PC-3 (cell line): ENCODE measurements at regions not wholly inside any gene's neighbourhood (a gene's known extent, or its start where the extent isn't known, plus 50 kb on each side); places are given as distances from the start of the nearest gene placed in this dataset.

Experiments
- ATAC-seq: fragments of 200-7000 bp; cut with Tn5 transposase; 2 replicates; pipeline ENCODE4 v1.9.1; 2020; ENCODE audit warnings: mild to moderate bottlenecking, moderate library complexity
- BruUV-seq: library from RNA; stranded (reverse); fragments of 400-500 nt; replicated peaks from 2 replicates; lab custom pipeline; 2021; lab: Mats Ljungman, UMichigan
- CTCF ChIA-PET: fragments of 300-600 bp; sonication (Branson Sonifier 250); formaldehyde crosslinking; loops from one replicate; lab custom pipeline; 2022; ENCODE audit warnings: antibody characterized with exemption; lab: Charles Lee
- POLR2A ChIA-PET: fragments of 300-600 bp; sonication (Branson Sonifier 250); formaldehyde crosslinking; loops from one replicate; lab custom pipeline; 2022; ENCODE audit warnings: antibody characterized with exemption; ENCODE audit not compliant: unreplicated experiment; lab: Charles Lee
- DNase-seq: peaks from one replicate; pipeline ENCODE4 v3.0.0-alpha.2; 2015
- H2AFZ ChIP-seq: fragments of 300-600 bp; sonication (generic); 2 replicates; pipeline ENCODE4 v1.6.0; 2016; ENCODE audit warnings: antibody characterized with exemption, low read length
- H3F3A ChIP-seq: fragments of 300-600 bp; sonication (generic); one replicate; pipeline ENCODE4 v1.6.0; 2017; ENCODE audit warnings: antibody characterized with exemption, low read length, control low read depth, mild to moderate bottlenecking; ENCODE audit not compliant: unreplicated experiment
- H3K27ac ChIP-seq: fragments of 300-600 bp; sonication (generic); 2 replicates; pipeline ENCODE4 v1.5.1; 2016; ENCODE audit warnings: mild to moderate bottlenecking, low read length
- H3K27me3 ChIP-seq: fragments of 300-600 bp; sonication (generic); 2 replicates; pipeline ENCODE4 v1.6.1; 2016; ENCODE audit warnings: low read length, mixed read lengths
- H3K36me3 ChIP-seq: fragments of 300-600 bp; sonication (generic); 2 replicates; pipeline ENCODE4 v1.6.1; 2016; ENCODE audit warnings: low read depth, mixed run types, low read length, mixed read lengths
- H3K4me1 ChIP-seq: fragments of 300-600 bp; sonication (generic); 2 replicates; pipeline ENCODE4 v1.5.1; 2016; ENCODE audit warnings: low read length; ENCODE audit not compliant: insufficient read depth
- H3K4me2 ChIP-seq: fragments of 300-600 bp; sonication (generic); 2 replicates; pipeline ENCODE4 v1.6.0; 2016; ENCODE audit warnings: low read length
- H3K4me3 ChIP-seq: fragments of 300-600 bp; sonication (generic); 2 replicates; pipeline ENCODE4 v1.5.1; 2016; ENCODE audit warnings: mild to moderate bottlenecking, low read length, mixed read lengths
- H3K79me2 ChIP-seq: fragments of 300-600 bp; sonication (generic); 2 replicates; pipeline ENCODE4 v1.6.1; 2017; ENCODE audit warnings: low read length, mixed read lengths
- H3K9ac ChIP-seq: fragments of 300-600 bp; sonication (generic); 2 replicates; pipeline ENCODE4 v1.6.0; 2016; ENCODE audit warnings: mild to moderate bottlenecking, low read length
- H3K9me2 ChIP-seq: fragments of 300-600 bp; sonication (generic); replicated peaks from 2 replicates; pipeline ENCODE4 v1.6.1; 2016; ENCODE audit warnings: mixed run types, low read length, mixed read lengths
- H3K9me3 ChIP-seq: fragments of 300-600 bp; sonication (generic); 2 replicates; pipeline ENCODE4 v1.6.1; 2016; ENCODE audit warnings: low read length, mixed read lengths
- H4K20me1 ChIP-seq: fragments of 300-600 bp; sonication (generic); 2 replicates; pipeline ENCODE4 v1.6.1; 2016; ENCODE audit warnings: low read length, mixed read lengths
- EZH2 ChIP-seq: fragments of 300-600 bp; sonication (generic); IDR thresholded peaks from one replicate; pipeline ENCODE4 v1.6.1; 2017; ENCODE audit warnings: antibody characterized with exemption, mild to moderate bottlenecking, low read length; ENCODE audit not compliant: unreplicated experiment
- EZH2phosphoT487 ChIP-seq: fragments of 300-600 bp; sonication (generic); IDR thresholded peaks from 2 replicates; pipeline ENCODE4 v1.6.1; 2018; ENCODE audit warnings: mild to moderate bottlenecking, antibody characterized with exemption, low read length, borderline replicate concordance
- intact Hi-C: fragments of 100-400 bp; cut with micrococcal nuclease; formaldehyde crosslinking; loops from 2 replicates; pipeline ENCODE4 v1.9.0; 2023
- TF ChIP-seq, protein P1 (sequence below): fragments of 300-600 bp; sonication (generic); conservative IDR thresholded peaks from 2 replicates; pipeline ENCODE4 v1.5.1; 2017; ENCODE audit warnings: antibody characterized with exemption, low read depth, mild to moderate bottlenecking, low read length

DNA sequence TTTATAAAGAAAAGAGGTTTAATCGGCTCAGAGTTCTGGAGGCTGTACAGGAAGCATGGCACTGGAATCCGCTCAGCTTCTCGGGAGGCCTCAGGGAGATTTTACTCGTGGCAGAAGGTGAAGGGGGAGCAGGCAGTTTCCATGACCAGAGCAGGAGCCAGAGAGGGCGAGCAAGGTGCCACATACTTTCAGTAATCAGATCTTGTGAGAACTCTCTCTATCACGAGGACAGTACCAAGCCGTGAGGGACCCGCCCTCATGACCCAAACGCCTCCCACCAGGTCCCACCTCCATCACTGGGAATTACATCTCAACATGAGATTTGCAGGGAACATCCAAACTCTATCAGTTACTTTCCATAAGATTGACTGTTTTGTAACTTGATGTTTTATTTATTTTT, 70.7 kb upstream of the SYN2 start:
- CTCF ChIA-PET, result no interaction called here
- no TSS peak for BruUV-seq
- TF ChIP-seq, protein P1, sequence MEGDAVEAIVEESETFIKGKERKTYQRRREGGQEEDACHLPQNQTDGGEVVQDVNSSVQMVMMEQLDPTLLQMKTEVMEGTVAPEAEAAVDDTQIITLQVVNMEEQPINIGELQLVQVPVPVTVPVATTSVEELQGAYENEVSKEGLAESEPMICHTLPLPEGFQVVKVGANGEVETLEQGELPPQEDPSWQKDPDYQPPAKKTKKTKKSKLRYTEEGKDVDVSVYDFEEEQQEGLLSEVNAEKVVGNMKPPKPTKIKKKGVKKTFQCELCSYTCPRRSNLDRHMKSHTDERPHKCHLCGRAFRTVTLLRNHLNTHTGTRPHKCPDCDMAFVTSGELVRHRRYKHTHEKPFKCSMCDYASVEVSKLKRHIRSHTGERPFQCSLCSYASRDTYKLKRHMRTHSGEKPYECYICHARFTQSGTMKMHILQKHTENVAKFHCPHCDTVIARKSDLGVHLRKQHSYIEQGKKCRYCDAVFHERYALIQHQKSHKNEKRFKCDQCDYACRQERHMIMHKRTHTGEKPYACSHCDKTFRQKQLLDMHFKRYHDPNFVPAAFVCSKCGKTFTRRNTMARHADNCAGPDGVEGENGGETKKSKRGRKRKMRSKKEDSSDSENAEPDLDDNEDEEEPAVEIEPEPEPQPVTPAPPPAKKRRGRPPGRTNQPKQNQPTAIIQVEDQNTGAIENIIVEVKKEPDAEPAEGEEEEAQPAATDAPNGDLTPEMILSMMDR, result no peak
- TF ChIP-seq EZH2, result no peak
- TF ChIP-seq EZH2phosphoT487, result no peak

DNA sequence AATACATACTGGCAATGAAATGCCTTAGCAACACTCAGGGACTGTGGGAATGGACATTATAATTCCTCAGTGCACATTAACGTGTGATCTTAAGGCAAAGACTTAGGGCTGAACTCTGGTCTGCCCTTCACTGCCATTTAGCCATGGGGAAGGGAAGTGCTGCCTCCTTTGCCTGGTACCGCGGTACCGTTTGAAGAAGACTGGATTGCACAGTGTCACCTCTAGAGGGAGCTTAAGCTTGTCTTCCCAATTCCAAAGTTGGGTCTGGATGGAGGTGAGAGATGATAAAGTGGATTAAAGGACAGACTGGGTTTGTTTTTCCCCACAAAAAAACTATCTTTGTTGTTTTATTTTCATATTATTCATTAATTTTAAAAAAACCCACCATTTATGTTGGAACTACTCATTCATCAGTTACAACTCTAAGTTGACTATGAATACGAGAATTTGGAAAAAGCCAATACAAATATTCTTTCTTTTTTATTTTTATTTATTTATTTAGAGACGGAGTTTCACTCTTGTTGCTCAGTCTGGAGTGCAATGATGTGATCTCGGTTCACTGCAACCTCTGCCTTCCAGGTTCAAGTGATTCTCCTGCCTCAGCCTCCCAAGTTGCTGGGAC, 60.0 kb upstream of the SYN2 start:
- Histone ChIP-seq H3K9me2 (no peaks in the 10 kb centered on the region), H3K36me3 (no peaks in the 10 kb centered on the region), H2AFZ (no peak overlapping the region), H3F3A (no peaks in the 10 kb centered on the region), H3K4me3 (no peak overlapping the region), H4K20me1 (no peaks in the 10 kb centered on the region), H3K79me2 (no peaks in the 10 kb centered on the region), H3K9me3 (no peaks in the 10 kb centered on the region), H3K4me2 (no peak overlapping the region), H3K9ac (no peak overlapping the region), H3K27ac (no peak overlapping the region), H3K4me1 (no peaks in the 10 kb centered on the region), H3K27me3 (peaks cover 30% of the 10 kb centered on the region)
- ChIA-PET CTCF (interaction anchor here (0.5 to 0.8 kb wide), 2 partner anchors 9 to 80 kb away, joined by 3 to 12 read pairs; no protein-coding TSS in a partner anchor), POLR2A (no interaction called here)
- BruUV-seq, result no TSS peak
- TF ChIP-seq EZH2 (no peak), EZH2phosphoT487 (no peak)
- TF ChIP-seq, protein P1, result peak; percentile 88
- intact Hi-C loops, result loop anchor here (1.0 kb wide), 1 partner anchor 102 kb away; no protein-coding TSS in a partner anchor
- ATAC-seq, result peak; percentile 93
- peak; percentile 72 for DNase-seq

More for the DNA sequence above, 70.7 kb upstream of the SYN2 start:
- ATAC-seq (no peak), DNase-seq (no peak)
- Histone ChIP-seq H3K4me3 (no peak overlapping the region), H3K79me2 (no peaks in the 10 kb centered on the region), H3K4me2 (no peak overlapping the region), H4K20me1 (no peaks in the 10 kb centered on the region), H3K27me3 (peaks cover 30% of the 10 kb centered on the region), H2AFZ (no peak overlapping the region), H3K9me3 (no peaks in the 10 kb centered on the region), H3K27ac (no peak overlapping the region), H3K9me2 (no peaks in the 10 kb centered on the region), H3F3A (no peaks in the 10 kb centered on the region), H3K4me1 (no peaks in the 10 kb centered on the region), H3K36me3 (no peaks in the 10 kb centered on the region), H3K9ac (no peak overlapping the region)
- POLR2A ChIA-PET, result no interaction called here
- intact Hi-C loops, result no loop called here

DNA sequence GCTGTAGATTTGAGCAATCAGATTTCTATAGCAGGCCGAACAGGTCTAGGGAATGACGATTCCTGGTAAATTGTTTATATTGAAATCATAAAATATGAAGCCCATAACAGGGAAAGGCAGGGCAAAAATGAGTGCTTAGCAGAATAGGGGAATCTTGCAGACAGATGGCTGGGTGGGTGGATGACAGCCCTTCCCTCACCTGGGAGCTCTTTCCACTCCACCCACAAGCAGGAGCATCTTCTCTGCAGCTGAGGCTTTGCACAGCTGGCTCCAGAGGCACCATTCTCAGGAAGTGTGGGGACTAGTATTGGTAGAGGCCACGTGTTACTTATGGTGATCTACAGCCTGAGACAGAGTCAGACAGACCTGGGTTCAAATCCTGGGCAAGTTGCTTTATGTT, 55.9 kb upstream of the SYN2 start:
- CTCF ChIA-PET, result no interaction called here

More for the DNA sequence above, 55.9 kb upstream of the SYN2 start:
- DNase-seq, result no peak
- no peaks in the 10 kb centered on the region for H3F3A ChIP-seq
- no peaks in the 10 kb centered on the region for H3K4me1 ChIP-seq
- intact Hi-C loops, result no loop called here
- peaks cover 41% of the 10 kb centered on the region for H3K27me3 ChIP-seq
- POLR2A ChIA-PET, result no interaction called here
- no peaks in the 10 kb centered on the region for H3K9me2 ChIP-seq
- ATAC-seq, result no peak
- H3K9ac ChIP-seq, result no peak overlapping the region
- no TSS peak for BruUV-seq
- H3K79me2 ChIP-seq, result no peaks in the 10 kb centered on the region
- H3K4me2 ChIP-seq, result no peak overlapping the region
- TF ChIP-seq EZH2 (no peak), EZH2phosphoT487 (no peak)
- TF ChIP-seq, protein P1, result no peak
- no peak overlapping the region for H2AFZ ChIP-seq
- H3K27ac ChIP-seq, result no peak overlapping the region
- H3K4me3 ChIP-seq, result no peak overlapping the region
- H3K36me3 ChIP-seq, result no peaks in the 10 kb centered on the region
- H4K20me1 ChIP-seq, result no peaks in the 10 kb centered on the region
- H3K9me3 ChIP-seq, result no peaks in the 10 kb centered on the region
